ENCODE measurements at regions not wholly inside any gene's neighbourhood (a gene's known extent, or its start where the extent isn't known, plus 50 kb on each side); places are given as distances from the start of the nearest gene placed in this dataset.

DNA sequence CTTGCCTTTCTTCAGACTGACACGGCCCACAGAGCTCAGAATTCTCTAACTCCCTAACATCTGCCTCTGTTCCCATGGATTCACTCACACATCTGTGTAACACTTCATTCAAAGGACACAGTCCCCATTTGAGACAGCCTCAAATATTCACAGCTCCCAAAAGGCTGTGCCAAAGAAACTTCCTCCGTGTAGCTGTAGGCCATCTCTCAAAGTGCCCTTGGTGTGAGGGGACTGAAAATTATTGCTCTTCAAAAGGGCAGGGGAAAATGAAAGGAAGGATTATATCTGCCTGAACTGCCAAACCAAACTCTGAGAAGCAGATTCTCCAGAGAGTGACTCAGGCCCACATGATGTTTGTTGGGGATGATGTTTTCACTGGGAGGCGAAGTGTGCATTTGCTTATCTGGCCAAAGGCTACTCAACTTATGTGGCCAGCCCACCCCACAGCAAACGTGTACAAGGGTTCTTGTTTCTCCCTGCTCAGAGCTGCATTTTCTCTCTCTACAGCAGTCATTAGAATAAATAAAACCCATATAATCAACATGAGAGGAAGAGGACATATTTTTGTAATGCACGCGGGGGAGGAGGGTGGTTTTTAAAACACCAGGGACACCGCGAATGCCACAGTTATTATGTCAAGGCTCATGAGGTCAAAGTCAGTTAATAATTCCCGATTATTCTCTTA lies 302.4 kb upstream of the NFE2L3 start:
- in situ Hi-C loops (cut with MboI; ENCODE audit: low sequenced_read_pairs) = loop anchor here (25.0 kb wide), 3 partner anchors 262 to 587 kb away; no protein-coding TSS in a partner anchor

DNA sequence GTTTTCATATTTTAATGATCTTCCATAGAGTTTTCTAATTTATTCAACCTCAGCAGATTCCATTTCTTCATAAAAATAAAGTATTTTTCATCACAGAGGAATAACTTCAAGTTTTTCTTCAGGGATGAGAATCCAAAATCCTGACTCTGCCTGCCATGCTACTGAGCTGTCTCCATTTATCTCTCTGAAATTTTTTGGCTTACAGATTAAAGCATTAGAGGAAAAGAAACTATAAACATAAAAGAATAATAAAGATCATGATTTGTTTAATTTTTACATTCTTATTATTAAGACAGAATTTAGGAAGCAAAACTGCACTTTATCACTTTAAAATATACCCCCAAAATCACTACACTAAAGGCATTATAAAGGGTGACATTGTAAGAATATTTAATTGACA lies 301.8 kb upstream of the NFE2L3 start:
- in situ Hi-C loops (cut with MboI; ENCODE audit: low sequenced_read_pairs) = no loop called here

DNA sequence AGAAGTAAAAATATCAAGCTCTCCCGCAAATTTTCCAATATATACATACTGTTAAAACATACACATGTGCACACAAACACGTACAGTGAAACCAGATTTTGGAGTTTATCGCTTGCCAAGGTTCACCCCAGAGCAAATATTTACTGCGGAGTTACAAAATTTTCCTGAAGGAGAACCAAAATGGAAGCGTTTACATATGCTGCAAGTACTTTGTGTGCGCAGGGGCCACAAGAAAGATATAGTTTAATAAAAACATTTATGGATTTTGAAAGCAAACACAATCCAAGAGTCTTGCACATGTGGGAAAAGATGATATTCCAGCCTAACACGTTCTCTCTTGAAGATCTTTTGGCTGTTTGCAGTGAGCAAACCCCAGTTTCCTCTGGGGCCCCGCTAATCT lies 301.3 kb upstream of the NFE2L3 start:
- in situ Hi-C loops (cut with MboI; ENCODE audit: low sequenced_read_pairs) = no loop called here

- in situ Hi-C loops (cut with MboI; ENCODE audit: low sequenced_read_pairs) = no loop called here
Measured at GRCh38 chr7:25851332-25852210, 300.4 kb upstream of the NFE2L3 start.

- in situ Hi-C loops (cut with MboI; ENCODE audit: low sequenced_read_pairs) = no loop called here
Measured at GRCh38 chr7:25852211-25852938, 299.6 kb upstream of the NFE2L3 start.

DNA sequence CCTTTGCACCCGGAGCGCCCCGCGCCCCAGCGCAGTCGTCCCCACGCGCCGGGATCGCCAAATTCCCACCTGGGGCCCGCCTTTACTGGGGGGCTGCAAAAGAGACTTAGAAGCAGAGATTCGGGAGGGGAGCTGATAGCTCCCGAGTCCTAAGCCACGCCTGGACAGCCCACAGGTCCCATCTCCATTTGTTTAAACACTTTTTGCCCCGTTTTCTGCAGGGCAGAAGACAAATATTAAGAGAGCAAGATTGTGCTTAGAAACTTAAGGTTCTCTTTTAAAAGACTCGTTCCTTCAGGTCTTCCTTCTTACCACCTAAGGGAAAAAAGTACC lies 299.1 kb upstream of the NFE2L3 start:
- in situ Hi-C loops (cut with MboI; ENCODE audit: low sequenced_read_pairs) = no loop called here

GRCh38 chr7:25853314-25853713 lies 298.7 kb upstream of the NFE2L3 start:
- in situ Hi-C loops (cut with MboI; ENCODE audit: low sequenced_read_pairs) = no loop called here

GRCh38 chr7:25854059-25854458 lies 297.9 kb upstream of the NFE2L3 start:
- in situ Hi-C loops (cut with MboI; ENCODE audit: low sequenced_read_pairs) = no loop called here

DNA sequence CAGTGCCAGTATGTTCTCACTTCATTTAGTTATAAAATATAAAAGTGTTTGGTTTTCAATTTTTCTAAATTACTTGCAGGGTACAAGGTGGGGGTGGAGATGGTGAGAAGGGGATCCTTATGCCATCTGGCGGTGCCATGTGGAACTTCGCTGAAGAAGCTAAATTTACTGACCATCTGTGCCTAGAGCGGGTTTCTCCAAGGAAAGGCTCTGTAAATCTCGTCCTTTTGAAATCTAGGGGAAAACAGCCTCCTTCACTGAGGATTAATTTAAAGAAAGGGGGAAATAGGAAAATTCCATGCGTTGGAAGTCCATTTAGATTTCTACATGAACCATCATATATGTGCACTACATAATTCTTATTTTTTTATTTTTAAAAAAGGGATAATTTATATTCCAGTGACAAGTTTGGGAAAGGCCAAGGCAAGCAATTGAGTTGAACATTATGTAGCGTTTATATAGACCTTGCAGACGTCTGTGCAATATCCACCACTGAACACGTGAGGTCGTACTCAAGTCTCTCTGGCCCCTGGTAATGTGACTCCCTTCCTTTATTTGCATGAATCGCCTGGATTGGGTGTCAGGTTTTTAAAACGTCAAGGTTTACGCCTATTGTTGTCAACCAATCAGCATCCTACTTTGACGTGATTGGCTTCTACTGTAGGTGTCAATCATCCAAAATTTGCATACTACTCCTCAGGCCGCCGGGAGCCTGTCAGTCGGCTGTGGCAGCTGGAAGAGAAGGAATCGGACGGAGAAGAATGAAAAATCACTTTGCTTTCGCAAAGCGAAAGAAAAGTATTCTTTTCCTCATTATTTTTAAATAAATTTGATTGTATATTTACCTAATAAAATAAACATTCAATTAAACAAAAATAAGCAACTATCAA lies 297.1 kb upstream of the NFE2L3 start:
- in situ Hi-C loops (cut with MboI; ENCODE audit: low sequenced_read_pairs) = no loop called here

DNA sequence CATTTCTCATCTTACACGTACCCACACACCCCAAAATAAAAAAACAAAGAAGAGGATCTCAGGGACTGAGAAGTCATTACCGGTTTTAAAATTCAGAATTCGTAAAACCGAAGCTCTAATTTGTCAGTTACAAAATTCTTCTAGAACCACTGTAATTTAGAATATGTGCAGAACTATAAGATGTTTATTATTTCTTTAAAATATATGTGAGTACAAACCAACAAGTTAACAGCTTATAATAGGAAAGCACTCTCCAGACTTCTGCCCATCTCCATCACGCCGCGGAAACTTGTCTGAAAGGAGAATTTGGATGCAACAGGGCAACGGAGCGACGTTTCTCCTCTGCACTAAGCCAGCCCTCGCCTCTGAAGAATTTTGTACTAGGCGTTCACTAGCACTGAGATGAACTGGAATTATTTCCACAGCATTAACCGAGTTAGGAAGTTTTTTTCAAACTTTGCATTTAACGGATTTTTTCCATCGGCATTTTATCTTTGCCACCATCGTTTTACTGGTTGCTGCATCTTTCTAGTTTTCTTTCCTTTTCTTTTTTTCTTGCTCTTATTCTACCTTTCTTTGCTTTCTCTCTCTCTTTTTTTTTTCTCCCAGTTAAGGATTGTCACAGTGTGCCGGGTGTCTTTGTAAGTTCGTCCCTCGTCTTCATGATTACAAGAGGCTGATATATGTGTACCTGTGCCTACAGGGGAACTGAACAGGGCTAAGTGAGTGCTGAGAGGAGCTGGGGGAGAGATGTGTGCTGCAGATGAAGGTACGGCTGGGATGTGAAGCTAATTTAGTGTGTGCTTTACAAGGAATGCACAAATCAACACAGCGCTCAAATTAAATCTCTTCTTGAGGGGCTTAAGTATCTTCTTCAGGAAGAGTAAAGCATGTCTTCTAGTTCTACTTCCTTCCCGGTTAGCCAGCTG lies 295.9 kb upstream of the NFE2L3 start:
- in situ Hi-C loops (cut with MboI; ENCODE audit: low sequenced_read_pairs) = no loop called here

DNA sequence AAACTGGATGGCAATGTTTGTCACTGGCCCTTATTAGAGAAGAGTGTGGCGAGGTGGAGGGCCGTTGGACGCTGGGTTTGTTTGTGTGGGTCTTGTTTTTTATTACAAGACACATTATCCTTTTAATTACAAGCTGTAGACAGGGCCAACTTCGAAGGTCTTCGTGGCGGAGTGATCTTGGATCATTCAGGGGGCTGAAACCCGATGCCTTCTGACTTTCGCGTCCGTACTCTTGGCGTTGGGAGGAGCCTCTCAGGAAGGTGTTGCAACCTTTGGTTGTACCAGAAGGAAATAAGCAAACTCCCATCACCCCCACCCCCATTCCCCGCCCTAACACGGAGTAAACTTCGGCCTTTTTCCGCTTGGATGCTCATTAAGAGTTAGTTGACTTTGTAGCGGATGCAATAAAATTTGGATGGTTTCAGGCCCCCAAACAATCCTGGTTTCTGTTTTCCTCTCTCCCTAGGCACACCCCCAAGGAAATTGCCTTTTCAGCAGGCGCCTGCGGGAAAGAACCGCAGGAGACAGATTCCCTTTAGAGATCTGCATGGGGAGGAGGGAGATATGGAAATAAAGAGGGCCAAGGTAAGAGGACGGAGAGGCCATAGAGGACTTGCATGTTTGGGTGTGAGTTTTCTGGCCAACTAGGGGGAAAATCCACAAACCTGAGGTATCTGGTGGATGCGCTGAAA lies 294.5 kb upstream of the NFE2L3 start:
- in situ Hi-C loops (cut with MboI; ENCODE audit: low sequenced_read_pairs) = no loop called here

DNA sequence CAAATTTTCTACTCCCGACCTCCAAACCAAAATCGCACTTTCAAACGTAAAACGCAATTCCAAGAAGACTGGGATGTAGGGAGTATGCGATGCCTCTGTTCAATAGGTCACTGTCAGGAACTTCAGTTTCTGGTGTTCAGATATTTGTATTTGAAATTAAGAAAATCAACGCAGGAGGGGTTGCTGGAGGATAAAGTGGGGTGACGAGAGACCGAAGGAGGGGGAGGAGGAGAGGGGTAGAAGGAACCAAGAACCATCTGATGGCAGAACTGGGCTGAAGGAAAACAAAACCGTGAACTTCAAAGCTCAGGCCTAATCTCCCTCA lies 293.8 kb upstream of the NFE2L3 start:
- in situ Hi-C loops (cut with MboI; ENCODE audit: low sequenced_read_pairs) = no loop called here

DNA sequence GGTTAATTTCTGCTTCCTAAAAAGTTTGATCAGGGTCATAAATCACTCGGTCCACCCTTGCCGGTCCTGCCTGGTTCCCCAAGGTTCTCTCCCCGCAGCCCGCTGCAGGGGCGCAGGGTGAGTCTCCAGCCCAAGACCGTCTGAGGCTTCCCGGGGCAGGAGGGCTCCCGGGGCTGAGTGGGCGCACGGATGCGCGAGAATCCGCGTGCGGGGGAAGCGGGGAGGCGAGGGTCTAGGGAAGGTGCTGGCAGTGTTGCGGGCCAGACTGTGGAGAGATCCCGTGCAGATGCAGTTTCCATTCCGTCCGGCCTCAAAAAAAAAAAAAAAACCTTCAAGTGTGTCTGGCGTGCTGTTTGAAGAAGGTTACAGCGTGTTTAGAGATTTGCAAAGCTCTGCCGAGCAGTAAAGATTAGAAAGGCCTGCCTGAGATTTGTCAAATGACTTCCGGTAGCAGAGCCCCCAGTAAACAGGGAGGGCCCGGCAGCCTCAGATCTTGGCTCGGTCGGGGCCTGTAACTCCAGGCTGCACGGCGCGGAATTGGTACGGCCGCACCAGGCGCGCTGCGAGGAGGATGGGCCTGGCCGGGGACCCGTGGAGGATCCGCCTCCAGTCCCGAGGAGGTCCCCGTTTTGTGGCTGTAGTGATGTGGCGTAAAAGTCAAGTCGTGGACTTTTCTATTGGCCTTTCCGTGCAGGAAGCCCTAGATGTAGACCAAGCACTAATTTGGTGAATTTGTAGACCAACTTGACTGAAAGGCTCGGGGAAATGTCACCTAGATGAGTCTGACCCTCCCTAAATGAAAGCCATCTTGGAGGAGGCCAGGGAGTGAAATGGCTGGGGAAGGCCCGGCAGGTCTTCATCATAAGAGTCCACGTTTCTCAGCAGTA lies 293.2 kb upstream of the NFE2L3 start:
- in situ Hi-C loops (cut with MboI; ENCODE audit: low sequenced_read_pairs) = no loop called here

GRCh38 chr7:25859412-25860274 lies 292.4 kb upstream of the NFE2L3 start:
- in situ Hi-C loops (cut with MboI; ENCODE audit: low sequenced_read_pairs) = no loop called here

DNA sequence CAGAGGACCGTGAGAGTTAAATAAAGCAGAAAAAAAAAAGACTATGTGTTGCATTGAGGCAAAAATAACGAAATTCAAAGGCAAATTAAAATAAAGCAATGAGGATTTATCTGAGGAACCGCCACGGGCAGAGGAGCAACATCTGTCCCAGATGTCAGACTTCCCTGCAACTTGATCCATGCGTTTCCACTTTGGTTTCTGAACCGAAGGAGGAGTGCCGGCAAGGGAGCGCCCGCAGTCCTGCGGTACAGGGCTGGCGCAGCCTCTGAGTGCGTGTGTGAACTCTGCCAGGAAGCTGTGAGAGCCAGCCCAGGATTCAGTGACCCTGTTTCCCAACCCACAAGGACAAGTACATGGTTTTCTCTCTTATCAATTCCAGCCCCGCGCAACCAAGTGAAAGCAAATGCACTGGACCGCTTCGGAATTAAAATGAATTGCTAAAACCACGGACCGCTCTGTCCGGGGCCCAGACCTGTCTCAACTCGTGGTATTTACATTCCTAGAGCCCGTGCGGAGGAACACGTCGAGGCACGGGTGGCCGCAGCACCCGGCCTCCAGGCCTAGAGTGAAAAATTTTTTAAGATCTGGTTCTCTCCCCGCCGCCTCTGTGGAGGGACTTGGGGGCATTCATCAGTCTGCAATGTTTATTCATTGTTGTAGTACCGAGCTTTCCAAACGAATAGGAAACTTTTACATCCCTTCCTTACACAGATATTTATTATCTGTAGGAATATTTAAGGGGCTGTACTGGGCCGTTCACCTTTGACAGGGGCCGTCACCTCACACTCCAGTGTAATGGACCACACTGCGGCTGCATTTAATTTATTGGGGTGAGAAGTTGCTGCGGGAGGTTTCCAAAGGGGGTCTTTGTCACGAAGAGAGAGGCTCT lies 291.5 kb upstream of the NFE2L3 start:
- in situ Hi-C loops (cut with MboI; ENCODE audit: low sequenced_read_pairs) = no loop called here

DNA sequence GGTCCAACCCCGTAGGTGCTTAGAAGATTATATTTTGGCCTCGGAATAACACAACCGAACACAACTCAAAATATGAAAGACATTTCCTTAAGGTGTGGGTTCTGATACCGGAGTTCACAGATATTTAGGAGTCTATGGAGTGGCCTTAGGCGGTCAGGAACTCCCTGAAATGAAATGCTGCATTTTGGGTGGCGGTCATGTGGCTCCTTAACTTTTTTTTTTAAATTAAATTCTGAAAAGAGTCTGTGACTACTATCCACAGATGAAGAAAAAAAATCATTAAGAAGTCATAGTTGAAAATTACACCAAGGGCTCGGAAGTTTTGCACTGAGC lies 290.9 kb upstream of the NFE2L3 start:
- in situ Hi-C loops (cut with MboI; ENCODE audit: low sequenced_read_pairs) = no loop called here

All from HL-60/S4 treated with retinoic acid at 250 ng/mL for 4 days and 3 days (cell line).